Neuronal stem cell (in vitro differentiated cells): ENCODE measurements at regions not wholly inside any gene's neighbourhood (a gene's known extent, or its start where the extent isn't known, plus 50 kb on each side); places are given as distances from the start of the nearest gene placed in this dataset.
"Not testable (repeated sequence)": the region's sequence is repeated elsewhere in the genome, so short reads cannot be mapped to it uniquely, and the experiment has no call there.

ENCODE experiments used
- DNase-seq: peaks from one replicate; pipeline ENCODE4 v3.0.0-alpha.2; 2013; ENCODE audit warnings: low spot score
- H2AFZ ChIP-seq: one replicate; pipeline ENCODE4 v1.6.1; 2013; ENCODE audit warnings: mild to moderate bottlenecking, low read length, inconsistent platforms
- H2AK5ac ChIP-seq: 2 replicates; pipeline ENCODE4 v1.6.1; 2013; ENCODE audit warnings: low read depth, mild to moderate bottlenecking, inconsistent platforms, low read length, moderate library complexity, mixed read lengths
- H2BK120ac ChIP-seq: 2 replicates; pipeline ENCODE4 v1.6.1; 2013; ENCODE audit warnings: low read depth, mild to moderate bottlenecking, inconsistent platforms, low read length, moderate library complexity, mixed read lengths
- H2BK12ac ChIP-seq: one replicate; pipeline ENCODE4 v1.6.1; 2013; ENCODE audit warnings: low read length, inconsistent platforms
- H2BK15ac ChIP-seq: 2 replicates; pipeline ENCODE4 v1.6.1; 2013; ENCODE audit warnings: mild to moderate bottlenecking, low read length, inconsistent platforms, mixed read lengths
- H2BK5ac ChIP-seq: one replicate; pipeline ENCODE4 v1.6.1; 2013; ENCODE audit warnings: inconsistent platforms, mild to moderate bottlenecking, low read length, moderate library complexity
- H3K14ac ChIP-seq: one replicate; pipeline ENCODE4 v1.6.1; 2013; ENCODE audit warnings: low read length, inconsistent platforms
- H3K18ac ChIP-seq: 2 replicates; pipeline ENCODE4 v1.6.1; 2013; ENCODE audit warnings: low read length, inconsistent platforms
- H3K23ac ChIP-seq: 2 replicates; pipeline ENCODE4 v1.6.1; 2013; ENCODE audit warnings: low read depth, mild to moderate bottlenecking, mixed read lengths, low read length, inconsistent platforms; ENCODE audit not compliant: poor library complexity
- H3K27ac ChIP-seq: replicated peaks from 3 replicates; pipeline ENCODE4 v1.5.1; 2013; ENCODE audit warnings: low read length, inconsistent platforms
- H3K27me3 ChIP-seq, 3 experiments: 2 replicates each; pipeline ENCODE4 v1.6.1; 2013; ENCODE audit warnings: low read length in 3 of 3, mild to moderate bottlenecking in 2 of 3, inconsistent platforms in 1 of 3, low read depth in 1 of 3, mixed read lengths in 1 of 3, moderate library complexity in 1 of 3; ENCODE audit not compliant: control insufficient read depth in 3 of 3, insufficient read depth in 3 of 3
- H3K36me3 ChIP-seq, 2 donors: replicated peaks in 1 of 2; 2 replicates each; pipeline ENCODE4 v1.6.1; 2013; ENCODE audit warnings: low read length in 2 of 2; ENCODE audit not compliant: control insufficient read depth in 2 of 2, insufficient read depth in 2 of 2
- H3K4ac ChIP-seq: 2 replicates; pipeline ENCODE4 v1.6.1; 2013; ENCODE audit warnings: inconsistent platforms, mild to moderate bottlenecking, low read length, moderate library complexity
- H3K4me1 ChIP-seq, 2 donors: 1 replicate in 1 of 2; 2 replicates in 1 of 2; pipeline ENCODE4 v1.6.1; 2013; ENCODE audit warnings: low read length in 2 of 2, low read depth in 1 of 2; ENCODE audit not compliant: control insufficient read depth in 2 of 2, insufficient read depth in 1 of 2
- H3K4me2 ChIP-seq: one replicate; pipeline ENCODE4 v1.6.1; 2013; ENCODE audit warnings: mild to moderate bottlenecking, low read length, inconsistent platforms; ENCODE audit not compliant: insufficient read depth, poor library complexity, severe bottlenecking
- H3K4me3 ChIP-seq, 2 donors: 2 replicates each; pipeline ENCODE4 v1.5.1; 2013; ENCODE audit warnings: low read length in 2 of 2, mild to moderate bottlenecking in 2 of 2, inconsistent platforms in 1 of 2, moderate library complexity in 1 of 2
- H3K79me1 ChIP-seq: one replicate; pipeline ENCODE4 v1.6.1; 2013; ENCODE audit warnings: low read depth, mild to moderate bottlenecking, inconsistent platforms, low read length, moderate library complexity
- H3K9ac ChIP-seq: one replicate; pipeline ENCODE4 v1.6.1; 2013; ENCODE audit warnings: mild to moderate bottlenecking, low read depth, low read length, inconsistent platforms; ENCODE audit not compliant: poor library complexity
- H3K9me3 ChIP-seq, 2 donors: replicated peaks in 1 of 2; 2 replicates each; pipeline versions ENCODE3 to v1.6.1; 2013; ENCODE audit warnings: low read length in 2 of 2, mild to moderate bottlenecking in 2 of 2, inconsistent platforms in 1 of 2, low read depth in 1 of 2, mixed read lengths in 1 of 2, moderate library complexity in 1 of 2; ENCODE audit not compliant: control insufficient read depth in 2 of 2, insufficient read depth in 1 of 2
- H4K8ac ChIP-seq: one replicate; pipeline ENCODE4 v1.6.1; 2013; ENCODE audit warnings: low read depth, mild to moderate bottlenecking, inconsistent platforms, low read length, moderate library complexity
- H4K91ac ChIP-seq: one replicate; pipeline ENCODE4 v1.6.1; 2013; ENCODE audit warnings: low read length, low read depth, mild to moderate bottlenecking, inconsistent platforms; ENCODE audit not compliant: poor library complexity
- WGBS, 2 donors: extraction: QIAGEN DNeasy Blood & Tissue Kit; methylation state at CpG; one replicate each; pipeline ENCODE4 v1.1.7; 2013; ENCODE audit warnings: missing lambda C conversion rate in 2 of 2, mixed read lengths in 1 of 2; ENCODE audit not compliant: insufficient read length in 2 of 2, insufficient replicate concordance in 1 of 2; ENCODE audit errors: extremely low coverage in 2 of 2; 5-methylcytosine and 5-hydroxymethylcytosine counted together

- not testable (repeated sequence) for H2BK120ac ChIP-seq, H2BK12ac ChIP-seq, H3K27ac ChIP-seq, H3K9ac ChIP-seq, H3K79me1 ChIP-seq, H2AFZ ChIP-seq, H3K18ac ChIP-seq, H2BK5ac ChIP-seq, H3K4me3 ChIP-seq, H3K4me1 ChIP-seq, H2BK15ac ChIP-seq, H3K14ac ChIP-seq, H3K4ac ChIP-seq, H4K8ac ChIP-seq, H3K4me2 ChIP-seq, H3K23ac ChIP-seq, DNase-seq, H2AK5ac ChIP-seq, H4K91ac ChIP-seq, H3K36me3 ChIP-seq
- WGBS, 2 donors: no CpG with 5 or more reads among the region's 14 CpGs
- Histone ChIP-seq H3K9me3 (peaks cover 0 to 21% of the 10 kb centered on the region in 2 donors), H3K27me3 (peaks cover 0 to 15% (median 0%) of the 10 kb centered on the region in 3 experiments)
Measured at GRCh38 chr14:105770619-105771216, 244.3 kb downstream of the TMEM121 start.

- H3K27me3 ChIP-seq, H3K23ac ChIP-seq, H2BK12ac ChIP-seq, DNase-seq, H3K14ac ChIP-seq, H2BK15ac ChIP-seq, H2AFZ ChIP-seq, H3K79me1 ChIP-seq, H3K18ac ChIP-seq, H2BK5ac ChIP-seq, H3K4me1 ChIP-seq, H3K4ac ChIP-seq, H3K9ac ChIP-seq, H3K36me3 ChIP-seq, H3K4me2 ChIP-seq, H3K27ac ChIP-seq, H2AK5ac ChIP-seq, H3K4me3 ChIP-seq, H4K91ac ChIP-seq, H2BK120ac ChIP-seq, H4K8ac ChIP-seq: not testable (repeated sequence)
- WGBS, 2 donors: no CpG with 5 or more reads among the region's 35 CpGs
- H3K9me3 ChIP-seq: peaks cover 0 to 15% of the 10 kb centered on the region in 2 donors
Measured at GRCh38 chr14:105771261-105772226, 245.2 kb downstream of the TMEM121 start.

GRCh38 chr14:105772710-105773250 is 246.4 kb downstream of the TMEM121 start:
- not testable (repeated sequence) for H3K4me1 ChIP-seq, H3K79me1 ChIP-seq, H3K4me3 ChIP-seq, H3K4ac ChIP-seq, H2BK12ac ChIP-seq, H2BK120ac ChIP-seq, H2AK5ac ChIP-seq, H3K27ac ChIP-seq, H3K23ac ChIP-seq, H3K18ac ChIP-seq, H3K9ac ChIP-seq, H2AFZ ChIP-seq, H3K14ac ChIP-seq, H2BK15ac ChIP-seq, H4K8ac ChIP-seq, H2BK5ac ChIP-seq, H3K36me3 ChIP-seq, H3K4me2 ChIP-seq, H3K27me3 ChIP-seq, DNase-seq, H4K91ac ChIP-seq
- H3K9me3 ChIP-seq: peaks cover 0 to 10% of the 10 kb centered on the region in 2 donors
- no CpG with 5 or more reads among the region's 11 CpGs for WGBS, 2 donors

GRCh38 chr14:105773584-105773983 is 247.2 kb downstream of the TMEM121 start:
- Histone ChIP-seq H3K9ac (no peak overlapping the region), H3K27me3 (no peaks in the 10 kb centered on the region), H3K4ac (no peak overlapping the region), H3K36me3 (no peaks in the 10 kb centered on the region), H4K8ac (no peak overlapping the region), H2BK15ac (no peak overlapping the region), H4K91ac (no peak overlapping the region), H3K14ac (no peak overlapping the region), H3K4me2 (no peak overlapping the region), H2BK5ac (no peak overlapping the region), H3K18ac (no peak overlapping the region), H3K79me1 (no peaks in the 10 kb centered on the region), H3K9me3 (peaks cover 0 to 10% of the 10 kb centered on the region in 2 donors), H2AFZ (no peak overlapping the region), H2BK120ac (no peak overlapping the region), H3K27ac (no peak overlapping the region), H3K4me1 (no peaks in the 10 kb centered on the region), H2BK12ac (no peak overlapping the region), H3K4me3 (no peak overlapping the region), H3K23ac (no peak overlapping the region), H2AK5ac (no peak overlapping the region)
- no CpG with 5 or more reads among the region's 3 CpGs for WGBS, 2 donors
- no peak for DNase-seq
